Ovary (tissue), 7 donors: ENCODE measurements at regions not wholly inside any gene's neighbourhood (a gene's known extent, or its start where the extent isn't known, plus 50 kb on each side); places are given as distances from the start of the nearest gene placed in this dataset.

Experiments used
- DNase-seq, 5 donors: peaks; one replicate each; pipeline ENCODE4 v3.0.0-alpha.2; 2019 to 2020
- H3K27ac ChIP-seq, 2 donors: fragments of 200-600 bp; one replicate each; pipeline versions ENCODE4 v1.5.1 to v1.8.0; 2019 to 2022
- H3K27me3 ChIP-seq: fragments of 200-600 bp; one replicate; pipeline ENCODE4 v1.8.0; 2022
- H3K36me3 ChIP-seq: fragments of 200-600 bp; sonication (generic); one replicate; pipeline ENCODE4 v1.5.1; 2019
- H3K4me1 ChIP-seq: one replicate; pipeline ENCODE4 v1.8.1; 2013; ENCODE audit warnings: mild to moderate bottlenecking, moderate library complexity; ENCODE audit not compliant: insufficient read depth
- H3K4me3 ChIP-seq: fragments of 200-600 bp; sonication (generic); one replicate; pipeline ENCODE4 v1.5.1; 2017
- H3K9me3 ChIP-seq, 2 donors: fragments of 200-600 bp in 1 of 2; sonication (generic) in 1 of 2; one replicate each; pipeline versions ENCODE4 v1.5.1 to v1.8.1; 2013 to 2019; ENCODE audit warnings: mild to moderate bottlenecking in 1 of 2, moderate library complexity in 1 of 2
- EP300 ChIP-seq: sonication (generic); formaldehyde crosslinking; IDR thresholded peaks from one replicate; pipeline ENCODE4 v1.6.1; 2017; ENCODE audit warnings: antibody characterized with exemption
- POLR2A ChIP-seq: fragments of 450-650 bp; IDR thresholded peaks from one replicate; pipeline ENCODE4 v1.6.1; 2017; ENCODE audit warnings: antibody characterized with exemption, mild to moderate bottlenecking, moderate library complexity
- WGBS, 3 donors: extraction: QIAGEN DNeasy Blood & Tissue Kit in 1 of 3; methylation state at CpG; one replicate each; pipeline versions ENCODE4 v1.1.5 to v1.1.7; 2013 to 2017; 5-methylcytosine and 5-hydroxymethylcytosine counted together
- intact Hi-C, 4 donors: fragments of 100-400 bp; cut with DNase I; formaldehyde crosslinking; loops; one replicate each; pipeline versions ENCODE4 v1.11.0 to v1.15.1; 2022 to 2023
- TF ChIP-seq, protein P1 (sequence below), 3 donors: fragments of 450-650 bp in 2 of 3; fragments of 200-600 bp in 1 of 3; IDR thresholded peaks; one replicate each; pipeline versions ENCODE4 v1.5.1 to v1.8.0; 2016 to 2022; ENCODE audit warnings: antibody characterized with exemption in 3 of 3, mild to moderate bottlenecking in 1 of 3
- donor health status: DM: no; HTN: no; CAD: no; lungs with moderate emphysema.
- donor health status: DM: no; HTN: no; CAD: no.
- donor health status: Bipolar disorder and iron deficiency.
- donor health status: DM: no; HTN: no; CAD: no.
- donor health status: DM: yes; HTN: yes; CAD: no.

DNA sequence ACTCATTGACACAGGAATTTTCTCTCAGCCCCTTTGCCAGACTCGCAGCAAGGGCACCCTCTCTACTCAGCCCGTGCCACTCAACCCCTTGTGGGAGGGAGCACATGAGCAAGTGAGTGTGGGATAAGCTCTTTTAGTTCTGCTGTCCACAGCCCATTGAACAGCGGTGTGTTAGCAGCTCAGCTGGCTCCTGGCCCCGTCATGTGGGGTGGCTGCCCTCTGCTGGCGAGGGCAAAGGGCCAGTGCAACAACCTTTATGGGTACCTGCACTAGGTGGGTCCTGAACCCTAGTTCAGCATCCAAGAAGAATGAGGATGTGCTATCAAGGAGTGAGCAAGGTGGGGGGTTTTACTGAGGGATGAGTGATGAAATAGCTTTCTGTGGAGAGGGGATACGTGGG is 85.0 kb upstream of the ZNF81 start:
- intact Hi-C loops: no loop called here
- no peaks in the 10 kb centered on the region for H3K27me3 ChIP-seq
- TF ChIP-seq POLR2A: no peak
- TF ChIP-seq EP300: no peak
- TF ChIP-seq, protein P1, sequence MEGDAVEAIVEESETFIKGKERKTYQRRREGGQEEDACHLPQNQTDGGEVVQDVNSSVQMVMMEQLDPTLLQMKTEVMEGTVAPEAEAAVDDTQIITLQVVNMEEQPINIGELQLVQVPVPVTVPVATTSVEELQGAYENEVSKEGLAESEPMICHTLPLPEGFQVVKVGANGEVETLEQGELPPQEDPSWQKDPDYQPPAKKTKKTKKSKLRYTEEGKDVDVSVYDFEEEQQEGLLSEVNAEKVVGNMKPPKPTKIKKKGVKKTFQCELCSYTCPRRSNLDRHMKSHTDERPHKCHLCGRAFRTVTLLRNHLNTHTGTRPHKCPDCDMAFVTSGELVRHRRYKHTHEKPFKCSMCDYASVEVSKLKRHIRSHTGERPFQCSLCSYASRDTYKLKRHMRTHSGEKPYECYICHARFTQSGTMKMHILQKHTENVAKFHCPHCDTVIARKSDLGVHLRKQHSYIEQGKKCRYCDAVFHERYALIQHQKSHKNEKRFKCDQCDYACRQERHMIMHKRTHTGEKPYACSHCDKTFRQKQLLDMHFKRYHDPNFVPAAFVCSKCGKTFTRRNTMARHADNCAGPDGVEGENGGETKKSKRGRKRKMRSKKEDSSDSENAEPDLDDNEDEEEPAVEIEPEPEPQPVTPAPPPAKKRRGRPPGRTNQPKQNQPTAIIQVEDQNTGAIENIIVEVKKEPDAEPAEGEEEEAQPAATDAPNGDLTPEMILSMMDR (IDR thresholded peaks at IDR 0.05): no peak
- H3K9me3 ChIP-seq: no peaks in the 10 kb centered on the region
- H3K4me1 ChIP-seq: peaks cover 4% of the 10 kb centered on the region
- peak in 2 of 5 donors; percentile 27 to 45 for DNase-seq
- no peaks in the 10 kb centered on the region for H3K36me3 ChIP-seq
- H3K4me3 ChIP-seq: no peak overlapping the region
- 39 to 50% (median 41%) methylated on average over 6 of the region's 6 CpGs for WGBS, 3 donors
- no peak overlapping the region for H3K27ac ChIP-seq

DNA sequence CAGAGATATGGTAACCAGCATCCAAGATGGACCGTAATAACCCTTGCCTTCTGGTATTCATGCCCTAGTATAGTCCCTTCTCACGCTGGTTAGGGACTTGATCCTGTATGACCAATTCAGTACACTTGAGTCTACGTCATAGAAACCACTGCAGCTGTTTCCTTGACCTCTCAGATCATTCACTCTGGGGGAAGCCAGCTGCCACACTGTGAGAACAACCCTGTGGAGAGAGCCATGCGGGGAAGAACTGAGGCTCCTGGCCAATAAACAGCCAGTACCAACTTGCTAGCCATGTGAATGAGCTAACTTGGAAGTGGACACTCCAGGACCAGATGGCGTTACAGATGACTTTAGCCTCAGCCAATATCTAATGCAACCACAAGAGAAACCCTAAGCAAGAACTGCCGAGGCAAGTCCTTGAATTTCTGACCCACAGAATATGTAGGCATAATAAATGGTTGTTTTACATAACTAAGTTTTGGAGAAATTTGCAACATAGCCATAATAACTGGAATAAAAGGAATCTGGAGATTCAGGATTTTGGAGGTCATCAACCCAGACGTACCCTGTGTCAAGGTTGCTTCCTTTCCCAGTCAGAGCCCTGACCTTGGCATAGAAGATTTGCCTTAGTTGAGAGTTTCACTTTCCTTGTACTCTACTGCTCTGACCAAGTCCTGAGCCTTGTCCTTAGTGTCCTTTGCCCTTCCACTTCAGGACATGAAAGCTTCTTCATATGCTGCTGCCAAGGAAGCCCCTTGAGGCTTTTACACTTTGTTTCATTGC is 87.3 kb upstream of the ZNF81 start:
- Histone ChIP-seq H3K36me3 (no peaks in the 10 kb centered on the region), H3K27me3 (no peaks in the 10 kb centered on the region), H3K9me3 (no peaks in the 10 kb centered on the region), H3K4me3 (no peak overlapping the region), H3K27ac (no peak overlapping the region), H3K4me1 (peaks cover 4% of the 10 kb centered on the region)
- intact Hi-C loops: no loop called here
- WGBS, 3 donors: 8 to 34% (median 15%) methylated on average over 7 of the region's 7 CpGs
- TF ChIP-seq POLR2A (no peak), EP300 (no peak)
- TF ChIP-seq, protein P1 (IDR thresholded peaks at IDR 0.05): no peak
- DNase-seq: peak; percentile 43 to 66 (median 55)

DNA sequence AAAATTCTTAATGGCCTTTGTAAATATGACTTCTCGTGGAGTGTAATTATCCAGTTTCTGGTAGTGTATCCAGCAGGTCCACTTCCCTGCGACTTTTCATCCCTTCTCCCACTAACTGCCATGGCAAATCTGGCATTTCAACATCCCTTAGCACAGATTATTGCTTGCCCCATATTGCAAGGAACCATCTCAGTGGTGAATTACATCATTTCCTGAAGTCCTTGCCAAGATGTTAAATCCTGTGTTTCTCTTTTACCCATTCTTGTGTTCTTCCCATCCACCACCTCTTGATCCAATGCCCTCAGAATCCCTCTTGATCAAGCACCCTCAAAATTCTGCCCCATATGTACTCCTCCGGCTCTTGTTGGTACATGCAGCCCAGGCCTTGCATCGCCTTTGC is 88.1 kb upstream of the ZNF81 start:
- no peak overlapping the region for H3K27ac ChIP-seq
- TF ChIP-seq, protein P1 (IDR thresholded peaks at IDR 0.05): no peak
- TF ChIP-seq EP300: no peak
- TF ChIP-seq POLR2A: no peak

DNA sequence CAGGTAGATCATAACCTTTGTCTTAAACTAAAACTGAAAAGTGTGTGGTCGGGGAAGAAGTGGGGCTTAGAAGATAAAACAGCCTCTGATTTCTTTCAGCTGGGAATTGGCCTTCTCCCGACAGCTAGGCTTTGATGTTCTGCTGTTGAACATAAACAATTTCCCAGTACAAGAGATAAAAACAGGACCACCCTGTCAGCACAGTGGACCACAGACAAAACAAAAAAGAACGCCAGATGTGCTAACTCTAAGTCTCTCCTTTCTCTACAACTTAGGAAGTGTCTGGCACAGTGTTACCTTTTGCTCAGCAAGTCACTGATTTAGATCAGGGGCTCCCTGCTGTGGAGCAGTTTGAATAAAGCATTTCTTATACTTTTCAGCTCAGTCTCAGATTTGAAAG is 87.5 kb upstream of the UXT start:
- Histone ChIP-seq H3K36me3 (no peaks in the 10 kb centered on the region), H3K27ac (no peak overlapping the region), H3K9me3 (no peaks in the 10 kb centered on the region), H3K4me1 (peaks cover 3% of the 10 kb centered on the region), H3K27me3 (no peaks in the 10 kb centered on the region), H3K4me3 (no peak overlapping the region)
- DNase-seq: peak in 1 of 5 donors; percentile 33
- TF ChIP-seq, protein P1 (IDR thresholded peaks at IDR 0.05): no peak
- TF ChIP-seq POLR2A (no peak), EP300 (no peak)
- intact Hi-C loops: no loop called here
- WGBS, 3 donors: 4 to 15% (median 7%) methylated on average over 3 of the region's 3 CpGs

More for the DNA sequence above, 88.1 kb upstream of the ZNF81 start:
- Histone ChIP-seq H3K27me3 (no peaks in the 10 kb centered on the region), H3K36me3 (no peaks in the 10 kb centered on the region), H3K4me1 (peaks cover 4% of the 10 kb centered on the region), H3K4me3 (no peak overlapping the region), H3K9me3 (no peaks in the 10 kb centered on the region)
- intact Hi-C loops: no loop called here
- 77 to 80% (median 79%) methylated on average over 4 of the region's 4 CpGs for WGBS, 3 donors
- no peak for DNase-seq
